Esophagus squamous epithelium (tissue), 5 donors: ENCODE measurements at regions not wholly inside any gene's neighbourhood (a gene's known extent, or its start where the extent isn't known, plus 50 kb on each side); places are given as distances from the start of the nearest gene placed in this dataset.
A peak's percentile ranks its signal among the peaks of the same experiment; 100 is the strongest.

Source experiments
- DNase-seq: peaks from one replicate; lab custom pipeline; 2025; lab: John Stamatoyannopoulos, UW
- H3K27ac ChIP-seq, 4 donors: fragments of 200-600 bp; sonication (generic); one replicate each; pipeline ENCODE4 v1.5.1; 2016 to 2019; ENCODE audit warnings: mild to moderate bottlenecking in 1 of 4
- H3K27me3 ChIP-seq, 4 donors: fragments of 200-600 bp; sonication (generic); 1 replicate in 3 of 4; 2 replicates in 1 of 4; pipeline versions ENCODE4 v1.5.1 to v1.6.0; 2017 to 2021; ENCODE audit warnings: antibody characterized with exemption in 1 of 4
- H3K36me3 ChIP-seq, 3 donors: fragments of 200-600 bp; sonication (generic); one replicate each; pipeline ENCODE4 v1.5.1; 2016 to 2019
- H3K4me1 ChIP-seq, 3 donors: fragments of 200-600 bp; sonication (generic); one replicate each; pipeline ENCODE4 v1.5.1; 2017 to 2019
- H3K4me3 ChIP-seq, 4 donors: fragments of 200-600 bp; sonication (generic); 1 replicate in 3 of 4; 2 replicates in 1 of 4; pipeline ENCODE4 v1.5.1; 2016 to 2019; ENCODE audit warnings: mild to moderate bottlenecking in 2 of 4, moderate library complexity in 1 of 4
- H3K9me3 ChIP-seq, 3 donors: fragments of 200-600 bp; sonication (generic); one replicate each; pipeline ENCODE4 v1.5.1; 2016 to 2019
- POLR2A ChIP-seq, 4 donors: fragments of 450-650 bp; IDR thresholded peaks; one replicate each; pipeline ENCODE4 v1.6.1; 2017; ENCODE audit warnings: antibody characterized with exemption in 4 of 4, mild to moderate bottlenecking in 4 of 4, moderate library complexity in 3 of 4
- WGBS, 2 donors: methylation state at CpG; one replicate each; pipeline ENCODE4 v1.1.5; 2018; 5-methylcytosine and 5-hydroxymethylcytosine counted together
- intact Hi-C: fragments of 100-400 bp; cut with DNase I; formaldehyde crosslinking; loops from one replicate; pipeline ENCODE4 v1.15.0; 2022
- TF ChIP-seq, protein P1 (sequence below), 6 experiments: fragments of 450-650 bp in 4 of 6; fragments of 200-600 bp in 2 of 6; sonication (generic) in 2 of 6; IDR thresholded peaks; one replicate each; pipeline ENCODE4 v1.5.1; 2016 to 2019; ENCODE audit warnings: antibody characterized with exemption in 6 of 6, mild to moderate bottlenecking in 4 of 6, moderate library complexity in 4 of 6
- donor health status: DM: yes; HTN: yes; CAD: no.

DNA sequence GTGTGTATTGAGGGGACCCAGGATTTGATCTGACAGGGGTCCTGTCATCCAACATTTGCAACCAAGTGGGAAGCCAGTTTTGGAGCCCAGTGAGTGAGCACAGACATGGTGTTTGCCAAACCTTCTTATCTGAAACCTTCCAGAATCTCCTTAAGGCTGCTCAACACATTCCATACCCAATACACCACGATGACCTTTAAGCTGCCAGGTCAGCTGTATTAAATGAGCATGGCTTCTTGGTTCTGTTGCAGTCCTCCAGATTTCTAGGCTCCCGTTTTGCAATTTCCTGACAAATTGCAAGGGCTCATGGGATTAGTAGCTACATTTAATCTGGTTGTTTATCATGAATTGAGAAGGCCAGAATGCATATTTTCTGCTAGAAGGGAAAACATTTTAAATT lies 124.2 kb upstream of the ATP10B start:
- Histone ChIP-seq H3K36me3 (no peaks in the 10 kb centered on the region), H3K4me1 (no peaks in the 10 kb centered on the region), H3K4me3 (no peak overlapping the region), H3K27ac (no peak overlapping the region), H3K27me3 (no peaks in the 10 kb centered on the region), H3K9me3 (no peaks in the 10 kb centered on the region)
- TF ChIP-seq, protein P1, sequence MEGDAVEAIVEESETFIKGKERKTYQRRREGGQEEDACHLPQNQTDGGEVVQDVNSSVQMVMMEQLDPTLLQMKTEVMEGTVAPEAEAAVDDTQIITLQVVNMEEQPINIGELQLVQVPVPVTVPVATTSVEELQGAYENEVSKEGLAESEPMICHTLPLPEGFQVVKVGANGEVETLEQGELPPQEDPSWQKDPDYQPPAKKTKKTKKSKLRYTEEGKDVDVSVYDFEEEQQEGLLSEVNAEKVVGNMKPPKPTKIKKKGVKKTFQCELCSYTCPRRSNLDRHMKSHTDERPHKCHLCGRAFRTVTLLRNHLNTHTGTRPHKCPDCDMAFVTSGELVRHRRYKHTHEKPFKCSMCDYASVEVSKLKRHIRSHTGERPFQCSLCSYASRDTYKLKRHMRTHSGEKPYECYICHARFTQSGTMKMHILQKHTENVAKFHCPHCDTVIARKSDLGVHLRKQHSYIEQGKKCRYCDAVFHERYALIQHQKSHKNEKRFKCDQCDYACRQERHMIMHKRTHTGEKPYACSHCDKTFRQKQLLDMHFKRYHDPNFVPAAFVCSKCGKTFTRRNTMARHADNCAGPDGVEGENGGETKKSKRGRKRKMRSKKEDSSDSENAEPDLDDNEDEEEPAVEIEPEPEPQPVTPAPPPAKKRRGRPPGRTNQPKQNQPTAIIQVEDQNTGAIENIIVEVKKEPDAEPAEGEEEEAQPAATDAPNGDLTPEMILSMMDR (IDR thresholded peaks at IDR 0.05), result no peak
- no peak for TF ChIP-seq POLR2A (IDR thresholded peaks at IDR 0.05)
- DNase-seq, result no peak
- 69 to 91% methylated on average over 2 of the region's 2 CpGs for WGBS, 2 donors
- intact Hi-C loops, result no loop called here

GRCh38 chr5:160970605-160971191 lies 118.7 kb upstream of the ATP10B start:
- H3K27ac ChIP-seq, result no peak overlapping the region
- TF ChIP-seq POLR2A (IDR thresholded peaks at IDR 0.05), result no peak
- TF ChIP-seq, protein P1 (IDR thresholded peaks at IDR 0.05), result peak in 3 of 6 experiments; percentile 11 to 52 (median 15)
- WGBS, 2 donors, result 50 to 64% methylated on average over 1 of the region's 1 CpG
- H3K9me3 ChIP-seq, result no peaks in the 10 kb centered on the region
- H3K36me3 ChIP-seq, result no peaks in the 10 kb centered on the region
- no peak for DNase-seq
- H3K4me1 ChIP-seq, result no peaks in the 10 kb centered on the region
- intact Hi-C loops, result no loop called here
- no peak overlapping the region for H3K4me3 ChIP-seq
- no peaks in the 10 kb centered on the region for H3K27me3 ChIP-seq

GRCh38 chr5:160969645-160970044 lies 117.6 kb upstream of the ATP10B start:
- Histone ChIP-seq H3K36me3 (no peaks in the 10 kb centered on the region), H3K4me3 (no peak overlapping the region), H3K4me1 (no peaks in the 10 kb centered on the region), H3K27ac (no peak overlapping the region), H3K9me3 (no peaks in the 10 kb centered on the region), H3K27me3 (no peaks in the 10 kb centered on the region)
- DNase-seq, result no peak
- TF ChIP-seq, protein P1 (IDR thresholded peaks at IDR 0.05), result no peak
- no peak for TF ChIP-seq POLR2A (IDR thresholded peaks at IDR 0.05)
- intact Hi-C loops, result no loop called here

- Histone ChIP-seq H3K4me3 (no peak overlapping the region), H3K27ac (no peak overlapping the region), H3K27me3 (no peaks in the 10 kb centered on the region), H3K9me3 (no peaks in the 10 kb centered on the region), H3K4me1 (no peaks in the 10 kb centered on the region), H3K36me3 (no peaks in the 10 kb centered on the region)
- TF ChIP-seq, protein P1 (IDR thresholded peaks at IDR 0.05), result no peak
- no peak for TF ChIP-seq POLR2A (IDR thresholded peaks at IDR 0.05)
- WGBS, 2 donors, result 37 to 63% methylated on average over 6 of the region's 6 CpGs
- intact Hi-C loops, result no loop called here
- DNase-seq, result no peak
These were observed 116.5 kb upstream of the ATP10B start for GRCh38 chr5:160968480-160968879.

DNA sequence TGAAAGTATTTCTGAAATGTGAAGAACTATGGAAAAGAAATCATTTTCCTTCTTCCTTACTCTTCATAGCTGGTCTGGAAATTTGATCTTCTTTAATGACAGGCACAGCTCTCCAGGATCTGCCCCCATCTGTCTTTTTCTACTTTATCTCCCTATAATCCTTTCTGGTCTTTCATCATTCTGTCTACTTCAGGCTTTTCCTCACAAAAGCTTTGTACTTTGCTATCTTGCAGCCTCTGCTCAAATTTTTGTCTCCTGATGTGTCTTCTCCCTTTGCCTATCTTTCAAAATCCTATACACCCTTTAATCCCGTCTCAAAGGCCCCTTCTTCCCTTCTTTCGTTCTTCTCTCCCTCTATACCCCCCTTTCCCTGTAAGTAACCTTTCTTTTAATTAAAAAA lies 114.9 kb upstream of the ATP10B start:
- H3K27me3 ChIP-seq, result no peaks in the 10 kb centered on the region
- no peak overlapping the region for H3K27ac ChIP-seq
- intact Hi-C loops, result no loop called here
- peaks cover 0 to 3% (median 0%) of the 10 kb centered on the region in 3 donors for H3K4me1 ChIP-seq
- no peak for DNase-seq
- TF ChIP-seq, protein P1 (IDR thresholded peaks at IDR 0.05), result no peak
- TF ChIP-seq POLR2A (IDR thresholded peaks at IDR 0.05), result no peak
- no peaks in the 10 kb centered on the region for H3K9me3 ChIP-seq
- no peak overlapping the region for H3K4me3 ChIP-seq
- WGBS, 2 donors, result 36 to 70% methylated on average over 2 of the region's 2 CpGs
- no peaks in the 10 kb centered on the region for H3K36me3 ChIP-seq
